ENCODE measurements at regions not wholly inside any gene's neighbourhood (a gene's known extent, or its start where the extent isn't known, plus 50 kb on each side); places are given as distances from the start of the nearest gene placed in this dataset.

DNA sequence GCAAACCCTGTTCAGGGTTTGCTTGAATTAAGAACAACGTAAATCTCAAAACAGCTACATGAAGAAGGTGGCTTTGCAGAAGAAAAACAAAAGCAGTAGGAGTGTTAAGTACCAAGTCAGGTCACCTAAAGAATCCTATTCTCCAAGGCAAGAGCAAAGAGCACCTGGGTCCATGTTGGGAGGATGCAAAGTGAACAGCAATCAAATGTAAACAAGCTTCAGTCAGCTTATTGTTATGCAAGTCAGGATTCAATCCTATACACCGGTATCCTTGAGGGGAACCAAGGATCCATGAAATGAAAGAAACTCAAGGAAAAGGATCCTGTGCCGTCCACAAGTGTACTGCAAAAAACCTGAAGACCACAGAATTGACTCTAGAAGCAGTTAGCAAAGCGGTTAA, 261.0 kb upstream of the DDX18 start:
- TF ChIP-seq, protein P1, sequence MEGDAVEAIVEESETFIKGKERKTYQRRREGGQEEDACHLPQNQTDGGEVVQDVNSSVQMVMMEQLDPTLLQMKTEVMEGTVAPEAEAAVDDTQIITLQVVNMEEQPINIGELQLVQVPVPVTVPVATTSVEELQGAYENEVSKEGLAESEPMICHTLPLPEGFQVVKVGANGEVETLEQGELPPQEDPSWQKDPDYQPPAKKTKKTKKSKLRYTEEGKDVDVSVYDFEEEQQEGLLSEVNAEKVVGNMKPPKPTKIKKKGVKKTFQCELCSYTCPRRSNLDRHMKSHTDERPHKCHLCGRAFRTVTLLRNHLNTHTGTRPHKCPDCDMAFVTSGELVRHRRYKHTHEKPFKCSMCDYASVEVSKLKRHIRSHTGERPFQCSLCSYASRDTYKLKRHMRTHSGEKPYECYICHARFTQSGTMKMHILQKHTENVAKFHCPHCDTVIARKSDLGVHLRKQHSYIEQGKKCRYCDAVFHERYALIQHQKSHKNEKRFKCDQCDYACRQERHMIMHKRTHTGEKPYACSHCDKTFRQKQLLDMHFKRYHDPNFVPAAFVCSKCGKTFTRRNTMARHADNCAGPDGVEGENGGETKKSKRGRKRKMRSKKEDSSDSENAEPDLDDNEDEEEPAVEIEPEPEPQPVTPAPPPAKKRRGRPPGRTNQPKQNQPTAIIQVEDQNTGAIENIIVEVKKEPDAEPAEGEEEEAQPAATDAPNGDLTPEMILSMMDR (IDR thresholded peaks at IDR 0.05; ENCODE audit: insufficient read depth, low read length, poor library complexity, severe bottlenecking) = no peak
- no peak for TF ChIP-seq EZH2phosphoT487 (conservative IDR thresholded peaks at IDR 0.05; ENCODE audit: low read length)
